ENCODE measurements at regions not wholly inside any gene's neighbourhood (a gene's known extent, or its start where the extent isn't known, plus 50 kb on each side); places are given as distances from the start of the nearest gene placed in this dataset.

DNA sequence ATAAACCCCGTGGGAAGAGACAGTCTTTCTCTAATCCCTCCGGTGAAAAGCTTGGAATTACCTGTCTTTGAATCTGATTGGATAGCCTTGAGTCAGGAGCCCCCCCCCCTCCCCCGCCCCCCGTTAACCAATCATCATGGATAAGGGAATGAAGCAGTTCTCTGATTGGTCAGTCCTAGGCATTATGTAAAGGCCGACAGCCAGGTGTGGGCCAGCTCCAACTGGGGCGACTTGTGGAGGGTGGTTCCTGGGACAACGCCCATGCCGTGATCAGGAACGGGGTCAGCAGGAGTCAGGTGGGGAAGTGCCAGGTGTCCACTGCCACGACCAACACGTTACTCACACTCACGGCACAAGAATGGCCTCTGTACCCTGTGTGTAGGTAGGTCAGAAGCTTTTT is 406.8 kb upstream of the SULF2 start:
- H3K9me3 ChIP-seq (ENCODE audit: control insufficient read depth, insufficient read depth, low read length): peaks cover 2% of the 10 kb centered on the region
- 99% methylated on average over 7 of the region's 12 CpGs for WGBS (ENCODE audit: insufficient coverage)
- DNase-seq (ENCODE audit: low read depth in 4 of 6, low spot score in 6 of 6): no peak
- no peak overlapping the region for H3K4me3 ChIP-seq (ENCODE audit: low read depth, low read length)
- peaks cover 42% of the 10 kb centered on the region for H3K4me1 ChIP-seq (ENCODE audit: control insufficient read depth, insufficient read depth, low read length)
- H3K27ac ChIP-seq (ENCODE audit: low read depth, low read length): no peak overlapping the region
- peaks cover 2% of the 10 kb centered on the region for H3K27me3 ChIP-seq (ENCODE audit: control insufficient read depth, insufficient read depth, low read length)
- no peaks in the 10 kb centered on the region for H3K36me3 ChIP-seq (ENCODE audit: control insufficient read depth, insufficient read depth, low read length)

DNA sequence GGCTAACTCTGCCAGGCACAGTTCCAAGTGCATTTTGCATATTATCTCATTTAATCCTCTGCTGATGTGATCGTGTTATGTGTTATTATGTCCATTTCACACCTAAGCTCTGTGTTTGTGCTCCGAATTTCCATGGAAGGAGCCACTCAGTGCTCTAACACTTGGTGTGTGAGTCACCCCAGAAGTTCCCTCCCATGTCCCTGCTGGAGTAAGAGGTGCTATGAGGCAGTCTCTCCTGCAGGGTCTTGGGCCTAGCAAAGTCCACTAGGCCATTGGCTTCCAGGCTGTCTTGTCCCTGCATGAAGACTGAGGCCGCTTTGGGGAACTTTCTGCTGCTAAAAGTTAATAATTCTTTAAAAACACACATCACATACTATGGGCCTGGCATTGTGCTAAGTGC is 405.9 kb upstream of the SULF2 start:
- peaks cover 38% of the 10 kb centered on the region for H3K4me1 ChIP-seq (ENCODE audit: control insufficient read depth, insufficient read depth, low read length)

DNA sequence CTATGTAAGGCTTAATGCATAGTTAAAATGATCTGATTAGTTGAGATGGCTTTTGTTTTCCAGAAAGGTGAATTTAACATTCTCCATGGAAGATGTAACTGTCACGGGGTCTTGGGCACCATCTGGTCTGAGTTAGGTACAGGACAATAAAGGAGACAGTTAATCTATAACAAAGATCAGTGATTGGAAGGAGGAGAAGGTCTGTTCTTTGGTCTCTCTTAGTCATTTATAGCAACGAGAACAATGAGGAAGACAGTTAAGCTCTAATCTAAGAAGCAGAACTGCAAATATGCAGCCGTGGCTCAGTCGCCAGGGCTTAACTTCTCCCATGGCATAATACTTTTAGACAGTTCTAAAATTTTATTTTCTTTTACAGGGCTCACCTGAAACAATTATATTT is 405.5 kb upstream of the SULF2 start:
- 71% methylated on average over 2 of the region's 4 CpGs for WGBS (ENCODE audit: insufficient coverage)
- peaks cover 2% of the 10 kb centered on the region for H3K9me3 ChIP-seq (ENCODE audit: control insufficient read depth, insufficient read depth, low read length)
- peaks cover 4% of the 10 kb centered on the region for H3K27me3 ChIP-seq (ENCODE audit: control insufficient read depth, insufficient read depth, low read length)
- no peak for DNase-seq (ENCODE audit: low read depth in 4 of 6, low spot score in 6 of 6)
- H3K36me3 ChIP-seq (ENCODE audit: control insufficient read depth, insufficient read depth, low read length): no peaks in the 10 kb centered on the region
- H3K4me3 ChIP-seq (ENCODE audit: low read depth, low read length): no peak overlapping the region
- H3K4me1 ChIP-seq (ENCODE audit: control insufficient read depth, insufficient read depth, low read length): peaks cover 34% of the 10 kb centered on the region
- H3K27ac ChIP-seq (ENCODE audit: low read depth, low read length): no peak overlapping the region

More for the DNA sequence above, 405.9 kb upstream of the SULF2 start:
- Histone ChIP-seq H3K27ac (ENCODE audit: low read depth, low read length) (no peak overlapping the region), H3K27me3 (ENCODE audit: control insufficient read depth, insufficient read depth, low read length) (peaks cover 2% of the 10 kb centered on the region), H3K36me3 (ENCODE audit: control insufficient read depth, insufficient read depth, low read length) (no peaks in the 10 kb centered on the region), H3K9me3 (ENCODE audit: control insufficient read depth, insufficient read depth, low read length) (peaks cover 2% of the 10 kb centered on the region), H3K4me3 (ENCODE audit: low read depth, low read length) (no peak overlapping the region)
- no peak for DNase-seq (ENCODE audit: low read depth in 4 of 6, low spot score in 6 of 6)
- WGBS (ENCODE audit: insufficient coverage): 100% methylated on average over 1 of the region's 3 CpGs

DNA sequence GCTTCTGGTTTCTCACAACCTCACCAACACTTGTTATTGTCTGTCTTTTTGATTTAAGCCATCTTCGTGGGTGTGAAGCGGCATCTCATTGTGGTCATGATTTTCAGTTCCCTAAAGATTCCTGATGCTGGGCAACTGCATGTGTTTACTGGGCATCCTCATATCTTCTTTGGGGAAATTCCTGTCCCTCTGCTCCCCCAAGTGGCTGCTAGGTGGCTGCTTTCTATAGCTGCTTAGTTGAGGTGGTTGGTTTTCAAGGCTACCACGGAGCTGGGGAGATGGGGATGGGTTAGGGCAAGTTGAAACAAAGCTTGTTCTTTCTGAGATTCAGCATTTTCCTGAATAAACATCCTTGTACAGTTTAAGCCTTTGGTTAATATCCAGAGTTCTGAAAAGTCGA is 403.9 kb upstream of the SULF2 start:
- Histone ChIP-seq H3K4me3 (ENCODE audit: low read depth, low read length) (no peak overlapping the region), H3K36me3 (ENCODE audit: control insufficient read depth, insufficient read depth, low read length) (no peaks in the 10 kb centered on the region), H3K4me1 (ENCODE audit: control insufficient read depth, insufficient read depth, low read length) (peaks cover 19% of the 10 kb centered on the region), H3K9me3 (ENCODE audit: control insufficient read depth, insufficient read depth, low read length) (peaks cover 2% of the 10 kb centered on the region), H3K27me3 (ENCODE audit: control insufficient read depth, insufficient read depth, low read length) (peaks cover 8% of the 10 kb centered on the region), H3K27ac (ENCODE audit: low read depth, low read length) (no peak overlapping the region)
- 59% methylated on average over 4 of the region's 4 CpGs for WGBS (ENCODE audit: insufficient coverage)
- DNase-seq (ENCODE audit: low read depth in 4 of 6, low spot score in 6 of 6): peak in 2 of 6 donors; percentile 27 to 59

DNA sequence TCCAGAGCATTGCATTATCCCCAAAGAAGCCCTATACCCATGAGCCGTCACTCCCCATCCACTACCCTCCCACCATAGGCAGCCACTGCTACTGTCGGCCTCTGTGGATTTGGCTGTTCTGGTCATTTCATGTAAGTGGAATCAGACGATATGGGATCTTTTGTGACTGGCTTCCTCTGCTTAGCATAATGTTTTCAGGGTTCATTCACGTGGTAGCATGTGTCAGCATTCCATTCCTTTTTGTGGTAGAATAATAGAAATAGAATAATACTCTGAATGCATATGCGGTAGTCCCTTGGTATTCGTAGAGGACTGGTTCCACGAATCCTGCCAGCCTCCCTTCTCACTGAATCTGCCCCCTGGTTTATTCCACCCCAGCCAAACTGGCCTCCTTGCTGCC is 402.6 kb upstream of the SULF2 start:
- no peak for DNase-seq (ENCODE audit: low read depth in 4 of 6, low spot score in 6 of 6)
- 80% methylated on average over 3 of the region's 7 CpGs for WGBS (ENCODE audit: insufficient coverage)
- Histone ChIP-seq H3K9me3 (ENCODE audit: control insufficient read depth, insufficient read depth, low read length) (peaks cover 2% of the 10 kb centered on the region), H3K27me3 (ENCODE audit: control insufficient read depth, insufficient read depth, low read length) (peaks cover 8% of the 10 kb centered on the region), H3K27ac (ENCODE audit: low read depth, low read length) (no peak overlapping the region), H3K4me1 (ENCODE audit: control insufficient read depth, insufficient read depth, low read length) (peaks cover 15% of the 10 kb centered on the region), H3K4me3 (ENCODE audit: low read depth, low read length) (no peak overlapping the region), H3K36me3 (ENCODE audit: control insufficient read depth, insufficient read depth, low read length) (no peaks in the 10 kb centered on the region)

DNA sequence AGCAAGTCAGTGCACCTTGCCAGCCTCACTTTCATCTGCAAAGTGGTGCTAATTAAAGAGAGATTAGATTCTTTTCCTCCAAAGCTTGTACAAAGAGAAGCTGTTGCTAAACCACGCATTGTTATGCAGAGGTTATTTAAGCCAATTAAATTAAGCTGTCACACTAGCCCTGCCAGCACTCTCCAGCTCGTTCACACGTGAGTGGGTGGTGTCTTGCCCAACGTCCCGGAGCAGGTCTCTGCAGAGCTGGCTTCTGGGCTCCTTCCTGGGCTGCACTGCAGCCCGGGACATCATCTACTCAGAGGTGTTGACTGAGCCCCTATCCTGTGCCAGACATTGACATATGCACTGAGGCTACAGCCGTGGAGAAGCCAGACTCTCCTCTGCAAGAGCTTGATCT is 401.6 kb upstream of the SULF2 start:
- no peak overlapping the region for H3K27ac ChIP-seq (ENCODE audit: low read depth, low read length)
- H3K9me3 ChIP-seq (ENCODE audit: control insufficient read depth, insufficient read depth, low read length): peaks cover 2% of the 10 kb centered on the region
- peaks cover 15% of the 10 kb centered on the region for H3K4me1 ChIP-seq (ENCODE audit: control insufficient read depth, insufficient read depth, low read length)
- H3K4me3 ChIP-seq (ENCODE audit: low read depth, low read length): no peak overlapping the region
- H3K27me3 ChIP-seq (ENCODE audit: control insufficient read depth, insufficient read depth, low read length): peaks cover 8% of the 10 kb centered on the region
- peak in 2 of 6 donors; percentile 34 to 39 for DNase-seq (ENCODE audit: low read depth in 4 of 6, low spot score in 6 of 6)
- H3K36me3 ChIP-seq (ENCODE audit: control insufficient read depth, insufficient read depth, low read length): no peaks in the 10 kb centered on the region
- 41% methylated on average over 5 of the region's 7 CpGs for WGBS (ENCODE audit: insufficient coverage)

DNA sequence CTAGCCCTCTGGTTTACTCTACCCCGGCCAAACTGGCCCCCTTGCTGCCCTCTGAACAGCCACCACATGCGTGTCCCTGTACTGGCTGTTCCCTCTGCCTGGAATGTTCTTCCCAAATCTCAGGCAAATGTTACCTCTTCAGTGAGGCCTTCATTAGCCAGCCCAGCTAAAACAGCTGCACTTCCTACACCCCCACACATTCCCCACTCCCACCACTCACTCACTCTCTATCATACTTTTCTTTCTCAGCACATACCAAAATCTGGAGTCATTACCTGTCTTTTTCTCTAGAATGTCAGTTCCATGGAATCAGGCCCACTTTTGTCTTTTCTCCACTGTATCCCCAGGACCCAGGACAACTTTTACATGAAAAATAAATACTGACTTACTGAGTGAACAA is 401.2 kb upstream of the SULF2 start:
- no peaks in the 10 kb centered on the region for H3K36me3 ChIP-seq (ENCODE audit: control insufficient read depth, insufficient read depth, low read length)
- H3K27me3 ChIP-seq (ENCODE audit: control insufficient read depth, insufficient read depth, low read length): peaks cover 8% of the 10 kb centered on the region
- peaks cover 15% of the 10 kb centered on the region for H3K4me1 ChIP-seq (ENCODE audit: control insufficient read depth, insufficient read depth, low read length)
- peaks cover 2% of the 10 kb centered on the region for H3K9me3 ChIP-seq (ENCODE audit: control insufficient read depth, insufficient read depth, low read length)
- H3K27ac ChIP-seq (ENCODE audit: low read depth, low read length): no peak overlapping the region
- WGBS (ENCODE audit: insufficient coverage): 90% methylated on average over 2 of the region's 2 CpGs
- DNase-seq (ENCODE audit: low read depth in 4 of 6, low spot score in 6 of 6): no peak
- H3K4me3 ChIP-seq (ENCODE audit: low read depth, low read length): no peak overlapping the region

DNA sequence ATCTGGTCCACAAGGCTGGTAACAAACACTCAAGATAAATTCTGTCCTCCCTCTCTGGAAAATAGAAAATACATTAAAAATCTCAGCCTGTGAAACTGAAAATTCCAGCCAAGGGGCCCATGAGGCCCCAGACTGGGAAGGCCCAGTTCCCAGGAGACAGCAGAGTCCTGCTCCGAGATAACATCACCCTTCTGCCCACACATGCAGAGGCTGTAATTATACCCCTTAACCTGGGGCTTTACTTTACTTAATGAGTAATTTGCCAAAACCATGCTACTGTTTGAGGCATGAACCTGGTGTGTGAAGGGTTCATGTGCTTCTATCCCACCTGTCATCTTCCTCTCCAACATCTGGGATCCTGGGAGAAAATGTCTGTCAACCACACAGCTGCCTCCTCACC is 398.9 kb upstream of the SULF2 start:
- Histone ChIP-seq H3K27me3 (ENCODE audit: control insufficient read depth, insufficient read depth, low read length) (peaks cover 6% of the 10 kb centered on the region), H3K27ac (ENCODE audit: low read depth, low read length) (no peak overlapping the region), H3K4me1 (ENCODE audit: control insufficient read depth, insufficient read depth, low read length) (peaks cover 13% of the 10 kb centered on the region), H3K9me3 (ENCODE audit: control insufficient read depth, insufficient read depth, low read length) (peaks cover 2% of the 10 kb centered on the region), H3K36me3 (ENCODE audit: control insufficient read depth, insufficient read depth, low read length) (no peaks in the 10 kb centered on the region), H3K4me3 (ENCODE audit: low read depth, low read length) (no peak overlapping the region)
- WGBS (ENCODE audit: insufficient coverage): no CpG with 5 or more reads among the region's 1 CpG
- no peak for DNase-seq (ENCODE audit: low read depth in 4 of 6, low spot score in 6 of 6)

DNA sequence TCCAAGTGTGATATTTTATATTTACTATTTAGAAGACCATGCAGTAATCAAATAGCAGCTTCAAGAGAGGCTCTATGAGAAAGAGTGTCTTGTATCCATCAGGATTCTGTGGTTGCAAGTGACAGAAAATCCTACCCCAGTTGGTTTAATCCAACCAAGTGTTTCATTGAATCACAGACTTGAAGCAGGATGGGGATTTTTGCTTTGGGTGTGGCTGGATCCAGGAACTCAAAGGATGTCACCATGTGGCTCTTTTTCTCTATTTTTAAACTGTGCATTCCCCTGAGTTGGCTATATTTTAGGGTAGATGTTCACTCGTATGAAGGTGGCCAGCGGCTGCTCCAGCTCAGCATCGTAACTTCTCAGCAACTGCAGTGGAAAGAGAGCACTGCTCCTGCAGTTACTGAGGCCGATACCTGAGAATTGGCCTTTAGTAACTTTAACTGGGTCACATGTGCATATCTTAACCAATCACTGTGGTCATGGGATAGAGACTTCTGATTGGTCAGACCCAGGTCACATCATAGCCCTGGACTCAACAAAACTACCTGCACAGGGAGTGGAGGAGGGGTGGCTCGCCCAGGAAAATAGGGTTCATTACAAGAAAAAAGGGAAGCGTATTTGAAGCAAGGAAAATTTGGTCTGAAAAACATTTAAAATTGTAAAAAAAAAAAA is 396.1 kb upstream of the SULF2 start:
- H3K4me1 ChIP-seq (ENCODE audit: control insufficient read depth, insufficient read depth, low read length): peaks cover 7% of the 10 kb centered on the region
- H3K27ac ChIP-seq (ENCODE audit: low read depth, low read length): no peak overlapping the region
- H3K9me3 ChIP-seq (ENCODE audit: control insufficient read depth, insufficient read depth, low read length): no peaks in the 10 kb centered on the region
- no peak for DNase-seq (ENCODE audit: low read depth in 4 of 6, low spot score in 6 of 6)
- WGBS (ENCODE audit: insufficient coverage): 75% methylated on average over 4 of the region's 6 CpGs
- no peaks in the 10 kb centered on the region for H3K36me3 ChIP-seq (ENCODE audit: control insufficient read depth, insufficient read depth, low read length)
- H3K27me3 ChIP-seq (ENCODE audit: control insufficient read depth, insufficient read depth, low read length): peaks cover 8% of the 10 kb centered on the region
- no peak overlapping the region for H3K4me3 ChIP-seq (ENCODE audit: low read depth, low read length)

DNA sequence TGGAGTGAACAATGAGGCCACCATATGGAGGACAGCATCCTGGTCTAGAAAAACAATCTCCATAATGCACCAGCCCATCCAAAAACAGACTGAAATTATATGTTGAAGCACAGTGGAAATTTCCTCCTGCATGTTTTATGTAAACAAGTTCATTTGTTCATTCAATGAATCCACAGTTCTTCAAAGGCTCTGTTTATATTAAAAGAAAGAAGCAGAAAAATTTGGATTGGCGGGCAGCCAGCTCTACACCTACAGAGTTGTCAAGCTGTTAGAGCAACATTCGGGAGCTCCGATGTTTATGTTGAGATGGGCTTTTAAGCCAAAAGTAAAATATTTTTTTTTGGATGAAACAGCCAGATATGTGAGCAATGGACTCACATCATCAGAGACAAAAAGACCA is 395.3 kb upstream of the SULF2 start:
- Histone ChIP-seq H3K27ac (ENCODE audit: low read depth, low read length) (no peak overlapping the region), H3K36me3 (ENCODE audit: control insufficient read depth, insufficient read depth, low read length) (no peaks in the 10 kb centered on the region), H3K27me3 (ENCODE audit: control insufficient read depth, insufficient read depth, low read length) (peaks cover 5% of the 10 kb centered on the region), H3K4me3 (ENCODE audit: low read depth, low read length) (no peak overlapping the region), H3K9me3 (ENCODE audit: control insufficient read depth, insufficient read depth, low read length) (no peaks in the 10 kb centered on the region), H3K4me1 (ENCODE audit: control insufficient read depth, insufficient read depth, low read length) (peaks cover 7% of the 10 kb centered on the region)
- WGBS (ENCODE audit: insufficient coverage): 67% methylated on average over 2 of the region's 3 CpGs
- DNase-seq (ENCODE audit: low read depth in 4 of 6, low spot score in 6 of 6): peak in 2 of 6 donors; percentile 44 to 81

Data from spinal cord (tissue), 9 donors.